ENCODE measurements at regions not wholly inside any gene's neighbourhood (a gene's known extent, or its start where the extent isn't known, plus 50 kb on each side); places are given as distances from the start of the nearest gene placed in this dataset.

DNA sequence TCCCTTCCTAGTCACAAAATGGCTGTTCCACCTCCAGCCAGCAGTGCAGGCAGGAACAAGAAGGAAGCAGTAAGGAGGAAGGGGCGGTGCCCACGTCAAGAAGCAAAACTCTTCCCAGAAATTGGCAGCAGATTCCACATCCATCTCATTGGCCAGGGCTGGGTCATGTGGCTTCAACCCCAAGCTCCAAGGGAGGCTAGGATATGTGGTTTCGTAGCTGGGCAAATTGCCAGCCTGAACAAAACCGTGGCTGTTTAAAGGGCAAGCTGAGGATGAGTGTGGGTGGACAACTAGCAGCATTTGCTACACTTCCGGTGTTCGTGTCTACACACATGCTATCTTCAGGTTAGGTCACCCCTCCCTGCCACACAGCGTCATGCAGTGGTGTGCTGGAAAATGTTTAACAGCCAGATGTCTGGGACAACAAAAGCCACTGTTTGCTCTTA, 92.1 kb upstream of the MAP1B start:
- Mint-ChIP-seq H3K9me3 (peaks cover 0 to 2% of the 10 kb centered on the region in 2 donors), H3K4me1 (no peaks in the 10 kb centered on the region), H3K4me3 (no peak overlapping the region), H3K27me3 (ENCODE audit: low read depth in 2 of 2) (peaks cover 16 to 30% of the 10 kb centered on the region in 2 donors), H3K36me3 (no peaks in the 10 kb centered on the region), H3K27ac (no peak overlapping the region)
- no peaks in the 10 kb centered on the region for H3K9me3 ChIP-seq (ENCODE audit: control insufficient read depth, insufficient read depth, low read length)
- no peak overlapping the region for H3K4me3 ChIP-seq (ENCODE audit: low read length)
- intact Hi-C loops (cut with micrococcal nuclease), result no loop called here
- H3K36me3 ChIP-seq (ENCODE audit: control insufficient read depth, insufficient read depth, low read length), result no peaks in the 10 kb centered on the region
- ATAC-seq (no peak), DNase-seq (no peak)
- H3K4me1 ChIP-seq (ENCODE audit: control insufficient read depth, insufficient read depth, low read length), result no peaks in the 10 kb centered on the region
- no peaks in the 10 kb centered on the region for H3K27me3 ChIP-seq (ENCODE audit: control insufficient read depth, insufficient read depth, low read length)
- 80% methylated on average over 7 of the region's 7 CpGs for WGBS (ENCODE audit: insufficient coverage)
- TF ChIP-seq, protein P1, sequence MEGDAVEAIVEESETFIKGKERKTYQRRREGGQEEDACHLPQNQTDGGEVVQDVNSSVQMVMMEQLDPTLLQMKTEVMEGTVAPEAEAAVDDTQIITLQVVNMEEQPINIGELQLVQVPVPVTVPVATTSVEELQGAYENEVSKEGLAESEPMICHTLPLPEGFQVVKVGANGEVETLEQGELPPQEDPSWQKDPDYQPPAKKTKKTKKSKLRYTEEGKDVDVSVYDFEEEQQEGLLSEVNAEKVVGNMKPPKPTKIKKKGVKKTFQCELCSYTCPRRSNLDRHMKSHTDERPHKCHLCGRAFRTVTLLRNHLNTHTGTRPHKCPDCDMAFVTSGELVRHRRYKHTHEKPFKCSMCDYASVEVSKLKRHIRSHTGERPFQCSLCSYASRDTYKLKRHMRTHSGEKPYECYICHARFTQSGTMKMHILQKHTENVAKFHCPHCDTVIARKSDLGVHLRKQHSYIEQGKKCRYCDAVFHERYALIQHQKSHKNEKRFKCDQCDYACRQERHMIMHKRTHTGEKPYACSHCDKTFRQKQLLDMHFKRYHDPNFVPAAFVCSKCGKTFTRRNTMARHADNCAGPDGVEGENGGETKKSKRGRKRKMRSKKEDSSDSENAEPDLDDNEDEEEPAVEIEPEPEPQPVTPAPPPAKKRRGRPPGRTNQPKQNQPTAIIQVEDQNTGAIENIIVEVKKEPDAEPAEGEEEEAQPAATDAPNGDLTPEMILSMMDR (IDR thresholded peaks at IDR 0.05), result no peak
- no peak overlapping the region for H3K27ac ChIP-seq (ENCODE audit: low read length)

- peak; percentile 62 to 79 (median 68) for ATAC-seq
- H3K36me3 Mint-ChIP-seq, result no peaks in the 10 kb centered on the region
- 8% methylated on average over 1 of the region's 1 CpG for WGBS (ENCODE audit: insufficient coverage)
Measured at GRCh38 chr5:72018143-72018803, 89.0 kb upstream of the MAP1B start.

GRCh38 chr5:72020161-72020983, 86.9 kb upstream of the MAP1B start:
- WGBS (ENCODE audit: insufficient coverage), result 68% methylated on average over 3 of the region's 4 CpGs
- intact Hi-C loops (cut with micrococcal nuclease), result no loop called here

More at GRCh38 chr5:72018143-72018803, 89.0 kb upstream of the MAP1B start:
- Histone ChIP-seq H3K27ac (ENCODE audit: low read length) (no peak overlapping the region), H3K36me3 (ENCODE audit: control insufficient read depth, insufficient read depth, low read length) (no peaks in the 10 kb centered on the region), H3K4me1 (ENCODE audit: control insufficient read depth, insufficient read depth, low read length) (no peaks in the 10 kb centered on the region), H3K4me3 (ENCODE audit: low read length) (no peak overlapping the region), H3K9me3 (ENCODE audit: control insufficient read depth, insufficient read depth, low read length) (no peaks in the 10 kb centered on the region), H3K27me3 (ENCODE audit: control insufficient read depth, insufficient read depth, low read length) (no peaks in the 10 kb centered on the region)
- DNase-seq, result peak; percentile 31 to 67
- Mint-ChIP-seq H3K4me3 (no peak overlapping the region), H3K4me1 (no peaks in the 10 kb centered on the region), H3K27me3 (ENCODE audit: low read depth in 2 of 2) (peaks cover 10 to 35% of the 10 kb centered on the region in 2 donors), H3K27ac (no peak overlapping the region), H3K9me3 (peaks cover 0 to 2% of the 10 kb centered on the region in 2 donors)
- intact Hi-C loops (cut with micrococcal nuclease), result no loop called here
- TF ChIP-seq, protein P1 (IDR thresholded peaks at IDR 0.05), result peak; percentile 96

More at GRCh38 chr5:72020161-72020983, 86.9 kb upstream of the MAP1B start:
- no peak overlapping the region for H3K27ac Mint-ChIP-seq
- Histone ChIP-seq H3K4me3 (ENCODE audit: low read length) (no peak overlapping the region), H3K27me3 (ENCODE audit: control insufficient read depth, insufficient read depth, low read length) (no peaks in the 10 kb centered on the region), H3K4me1 (ENCODE audit: control insufficient read depth, insufficient read depth, low read length) (no peaks in the 10 kb centered on the region), H3K36me3 (ENCODE audit: control insufficient read depth, insufficient read depth, low read length) (no peaks in the 10 kb centered on the region), H3K9me3 (ENCODE audit: control insufficient read depth, insufficient read depth, low read length) (no peaks in the 10 kb centered on the region), H3K27ac (ENCODE audit: low read length) (no peak overlapping the region)
- no peak overlapping the region for H3K4me3 Mint-ChIP-seq
- H3K4me1 Mint-ChIP-seq, result no peaks in the 10 kb centered on the region
- TF ChIP-seq, protein P1 (IDR thresholded peaks at IDR 0.05), result no peak
- peaks cover 8 to 46% of the 10 kb centered on the region in 2 donors for H3K27me3 Mint-ChIP-seq (ENCODE audit: low read depth in 2 of 2)
- peaks cover 0 to 2% of the 10 kb centered on the region in 2 donors for H3K9me3 Mint-ChIP-seq
- no peak for ATAC-seq
- DNase-seq, result no peak
- no peaks in the 10 kb centered on the region for H3K36me3 Mint-ChIP-seq
